ENCODE measurements at regions not wholly inside any gene's neighbourhood (a gene's known extent, or its start where the extent isn't known, plus 50 kb on each side); places are given as distances from the start of the nearest gene placed in this dataset.

DNA sequence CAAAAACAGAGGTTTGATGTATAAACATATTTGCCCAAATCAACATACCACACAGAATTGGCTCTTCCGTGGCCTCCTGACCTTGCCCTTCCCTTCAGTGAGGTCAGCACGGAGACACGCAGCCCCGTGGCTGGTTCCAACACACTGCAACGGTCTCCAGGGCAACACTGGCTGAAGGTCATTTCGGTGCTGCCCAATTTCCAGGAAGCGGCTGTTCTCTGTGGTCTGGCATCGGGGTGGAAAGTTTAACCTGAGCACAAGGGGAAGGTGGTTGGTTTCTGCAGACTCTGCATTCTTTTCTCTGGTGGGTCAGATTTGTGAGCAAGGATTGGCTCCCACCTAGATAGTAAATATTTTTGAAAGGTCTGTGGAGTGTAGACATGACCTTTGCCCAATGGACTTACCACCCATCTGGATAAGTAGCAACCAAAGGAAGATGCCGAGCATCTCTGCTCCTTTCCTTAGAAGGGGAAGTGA lies 177.6 kb upstream of the PHACTR1 start:
- Histone ChIP-seq H2BK20ac (ENCODE audit: low read length) (no peak overlapping the region), H3K4me1 (replicated peaks in 1 of 4; ENCODE audit: control insufficient read depth in 3 of 4, insufficient read depth in 4 of 4, low read length in 3 of 4) (no peaks in the 10 kb centered on the region), H3K4me3 (ENCODE audit: extremely low read depth in 1 of 4, insufficient read depth in 2 of 4, low read depth in 3 of 4, low read length in 4 of 4) (no peak overlapping the region), H2AK5ac (ENCODE audit: low read depth, low read length) (no peak overlapping the region), H3K56ac (replicated peaks; ENCODE audit: insufficient read length, low read depth, low read length) (no peak overlapping the region), H4K5ac (ENCODE audit: insufficient read length, low read depth, low read length) (no peak overlapping the region), H3K14ac (ENCODE audit: insufficient read length) (no peak overlapping the region), H3K18ac (ENCODE audit: extremely low read depth, low read length) (no peak overlapping the region), H2AFZ (ENCODE audit: low read length) (no peak overlapping the region), H3K27ac (ENCODE audit: low read depth, low read length) (no peak overlapping the region), H3K27me3 (replicated peaks in 1 of 4; ENCODE audit: control insufficient read depth in 3 of 4, extremely low read depth in 1 of 4, insufficient read depth in 3 of 4, low read length in 3 of 4) (no peaks in the 10 kb centered on the region), H4K91ac (replicated peaks; ENCODE audit: insufficient read length, low read length) (no peak overlapping the region), H2BK15ac (ENCODE audit: low read length) (no peak overlapping the region), H4K20me1 (replicated peaks in 1 of 2; ENCODE audit: control insufficient read depth in 1 of 2, insufficient read depth in 2 of 2, low read length in 2 of 2) (no peaks in the 10 kb centered on the region), H3K4ac (replicated peaks; ENCODE audit: insufficient read length, low read depth, low read length) (no peak overlapping the region), H3K9ac (replicated peaks in 1 of 4; ENCODE audit: extremely low read depth in 1 of 4, low read depth in 3 of 4, low read length in 3 of 4) (no peak overlapping the region), H3K23me2 (ENCODE audit: low read depth, low read length) (no peaks in the 10 kb centered on the region), H3K79me2 (ENCODE audit: control insufficient read depth in 1 of 2, insufficient read depth in 2 of 2, low read length in 2 of 2) (no peaks in the 10 kb centered on the region), H2BK12ac (ENCODE audit: low read depth, low read length) (no peak overlapping the region; the same call in 1 of the 2 replicates), H3K79me1 (ENCODE audit: low read depth, low read length) (no peaks in the 10 kb centered on the region), H3K23ac (ENCODE audit: insufficient read length) (no peak overlapping the region), H3K9me3 (ENCODE audit: insufficient read depth in 2 of 2, low read depth in 1 of 2, low read length in 1 of 2) (no peaks in the 10 kb centered on the region), H2BK5ac (ENCODE audit: low read depth, low read length) (no peak overlapping the region), H3K36me3 (ENCODE audit: control insufficient read depth in 2 of 4, insufficient read depth in 4 of 4, low read length in 3 of 4) (no peaks in the 10 kb centered on the region), H3K4me2 (ENCODE audit: insufficient read depth in 1 of 2, low read depth in 2 of 2, low read length in 2 of 2) (no peak overlapping the region), H4K8ac (ENCODE audit: extremely low read depth, insufficient read depth, low read length) (no peak overlapping the region), H2BK120ac (replicated peaks; ENCODE audit: low read depth, low read length) (no peak overlapping the region)
- ChIA-PET POLR2A (ENCODE audit: partially characterized antibody) (no interaction called here), CTCF (ENCODE audit: partially characterized antibody) (no interaction called here)
- DNase-seq (ENCODE audit: low read depth in 1 of 2, low spot score in 2 of 2), result no peak
- no peak for FAIRE-seq
- no peak for TF ChIP-seq BCL11A (IDR thresholded peaks at IDR 0.05; ENCODE audit: low read depth in 2 of 2, low read length in 2 of 2)
- no peak for TF ChIP-seq SP2 (IDR thresholded peaks at IDR 0.05; ENCODE audit: low read length)
- 91% methylated on average over 9 of the region's 9 CpGs; no CpG with 5 or more reads in 1 of the 2 experiments for WGBS, 2 experiments (ENCODE audit: extremely low coverage in 1 of 2, insufficient coverage in 1 of 2, insufficient read length in 1 of 2, insufficient replicate concordance in 2 of 2, low coverage in 1 of 2, low lambda C conversion rate in 2 of 2, missing lambda C conversion rate in 1 of 2)

Data from H1 (cell line).